GM19397 (cell line): ENCODE measurements at regions not wholly inside any gene's neighbourhood (a gene's known extent, or its start where the extent isn't known, plus 50 kb on each side); places are given as distances from the start of the nearest gene placed in this dataset.

Experiments
- ATAC-seq: cut with Tn5 transposase; IDR thresholded peaks from one replicate; pipeline ENCODE4 v1.9.1; 2021; ENCODE audit warnings: mild to moderate bottlenecking, moderate library complexity; ENCODE audit not compliant: unreplicated experiment

- ATAC-seq = no peak
Measured at GRCh38 chr18:6605115-6605869, 124.2 kb upstream of the ARHGAP28 start.

GRCh38 chr18:6606411-6607085 is 123.0 kb upstream of the ARHGAP28 start:
- no peak for ATAC-seq

GRCh38 chr18:6607343-6607742 is 122.2 kb upstream of the ARHGAP28 start:
- ATAC-seq = no peak

- no peak for ATAC-seq
Measured at GRCh38 chr18:6609666-6610264, 119.8 kb upstream of the ARHGAP28 start.

GRCh38 chr18:6610466-6610865 is 119.0 kb upstream of the ARHGAP28 start:
- no peak for ATAC-seq

GRCh38 chr18:6613581-6613980 is 115.9 kb upstream of the ARHGAP28 start:
- ATAC-seq = no peak

GRCh38 chr18:6614952-6615351 is 114.6 kb upstream of the ARHGAP28 start:
- no peak for ATAC-seq

GRCh38 chr18:6616981-6617380 is 112.5 kb upstream of the ARHGAP28 start:
- no peak for ATAC-seq

GRCh38 chr18:6621437-6621836 is 108.1 kb upstream of the ARHGAP28 start:
- ATAC-seq = no peak

- no peak for ATAC-seq
Measured at GRCh38 chr18:6623278-6623677, 106.2 kb upstream of the ARHGAP28 start.

GRCh38 chr18:6624271-6624660 is 105.2 kb upstream of the ARHGAP28 start:
- ATAC-seq = no peak

- ATAC-seq = no peak
Measured at GRCh38 chr18:6624661-6625311, 104.7 kb upstream of the ARHGAP28 start.

GRCh38 chr18:6625481-6625880 is 104.0 kb upstream of the ARHGAP28 start:
- no peak for ATAC-seq

- ATAC-seq = no peak
Measured at GRCh38 chr18:6626457-6626856, 103.1 kb upstream of the ARHGAP28 start.

GRCh38 chr18:6627645-6628044 is 101.9 kb upstream of the ARHGAP28 start:
- no peak for ATAC-seq

- no peak for ATAC-seq
Measured at GRCh38 chr18:6628187-6628586, 101.3 kb upstream of the ARHGAP28 start.

GRCh38 chr18:6629635-6630140 is 99.8 kb upstream of the ARHGAP28 start:
- no peak for ATAC-seq

- ATAC-seq = no peak
Measured at GRCh38 chr18:6633310-6633709, 96.2 kb upstream of the ARHGAP28 start.

GRCh38 chr18:6636091-6636490 is 93.4 kb upstream of the ARHGAP28 start:
- ATAC-seq = no peak

- no peak for ATAC-seq
Measured at GRCh38 chr18:6638447-6638846, 91.1 kb upstream of the ARHGAP28 start.

GRCh38 chr18:6639305-6639704 is 90.2 kb upstream of the ARHGAP28 start:
- ATAC-seq = no peak
